ENCODE measurements at regions not wholly inside any gene's neighbourhood (a gene's known extent, or its start where the extent isn't known, plus 50 kb on each side); places are given as distances from the start of the nearest gene placed in this dataset.

DNA sequence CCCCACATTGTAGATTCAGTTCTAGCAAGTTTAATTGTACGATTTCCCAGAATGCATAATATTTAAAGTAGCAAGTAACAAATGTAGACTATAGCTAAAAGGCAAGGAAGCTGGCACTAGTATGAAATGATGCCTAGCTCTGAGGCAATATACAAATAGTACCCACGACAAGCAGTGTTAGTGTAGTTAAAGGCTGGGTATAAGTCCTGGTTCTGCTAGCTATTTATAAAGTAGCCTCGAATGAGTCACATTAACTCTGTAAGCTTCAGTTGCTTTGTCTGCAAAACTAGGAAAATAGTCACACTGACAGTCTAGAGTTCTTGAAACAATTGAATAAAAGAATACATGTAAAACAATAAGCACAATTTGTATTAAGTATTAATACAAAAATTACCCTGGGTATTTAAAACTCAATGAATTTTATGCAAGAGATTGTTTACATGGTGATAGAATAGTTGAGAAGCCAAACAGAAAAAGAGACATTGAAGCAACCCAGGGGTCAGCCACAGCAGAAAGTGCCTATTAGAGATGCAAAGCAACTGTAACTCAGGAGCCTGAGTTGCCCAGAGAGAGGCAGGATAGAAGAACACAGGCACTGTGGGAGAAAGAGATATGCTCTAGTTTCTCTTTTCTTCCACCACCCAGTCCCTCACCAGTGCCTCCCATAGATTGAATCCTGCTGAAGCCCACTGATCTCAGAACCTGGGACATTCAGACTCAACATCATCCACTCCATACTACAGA, 949.0 kb downstream of the C4orf33 start:
- Histone ChIP-seq H3K36me3 (ENCODE audit: control insufficient read depth, insufficient read depth, low read length) (no peaks in the 10 kb centered on the region), H3K9me3 (ENCODE audit: control insufficient read depth, low read length) (no peaks in the 10 kb centered on the region), H3K27ac (ENCODE audit: low read depth, low read length, severe bottlenecking) (peak overlapping the region; percentile 2), H3K4me3 (ENCODE audit: extremely low read depth, insufficient read depth, low read length, poor library complexity, severe bottlenecking) (no peak overlapping the region), H3K4me1 (ENCODE audit: control insufficient read depth, insufficient read depth, low read length, poor library complexity, severe bottlenecking) (no peaks in the 10 kb centered on the region)
- WGBS, 2 experiments (ENCODE audit: insufficient coverage in 2 of 2) = 68 to 90% methylated on average over 2 of the region's 3 CpGs

DNA sequence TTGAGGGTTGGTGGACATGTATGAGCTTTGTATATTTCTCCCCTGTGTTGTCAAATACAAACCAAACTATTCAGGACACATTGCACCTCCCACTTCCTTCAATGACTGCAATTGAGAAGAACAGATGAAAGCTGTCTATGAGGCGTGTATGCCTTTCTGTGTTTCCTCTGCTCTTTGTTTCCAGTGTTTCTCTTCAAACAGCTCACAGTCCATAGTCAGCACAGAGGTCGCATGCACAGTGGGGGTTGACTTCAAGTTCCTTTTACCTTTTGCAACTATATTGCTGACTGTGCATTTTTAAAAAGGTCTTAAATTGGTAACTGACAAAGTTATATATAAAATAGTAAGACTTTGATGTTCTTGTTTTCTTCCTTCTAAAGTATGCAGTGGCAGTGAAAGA, 957.8 kb downstream of the C4orf33 start:
- Histone ChIP-seq H3K9me3 (ENCODE audit: control insufficient read depth, low read length) (peaks cover 5% of the 10 kb centered on the region), H3K27ac (ENCODE audit: low read depth, low read length, severe bottlenecking) (no peak overlapping the region), H3K4me1 (ENCODE audit: control insufficient read depth, insufficient read depth, low read length, poor library complexity, severe bottlenecking) (no peaks in the 10 kb centered on the region), H3K36me3 (ENCODE audit: control insufficient read depth, insufficient read depth, low read length) (no peaks in the 10 kb centered on the region), H3K4me3 (ENCODE audit: extremely low read depth, insufficient read depth, low read length, poor library complexity, severe bottlenecking) (no peak overlapping the region)
- WGBS, 2 experiments (ENCODE audit: insufficient coverage in 2 of 2) = 60 to 78% methylated on average over 1 of the region's 2 CpGs

DNA sequence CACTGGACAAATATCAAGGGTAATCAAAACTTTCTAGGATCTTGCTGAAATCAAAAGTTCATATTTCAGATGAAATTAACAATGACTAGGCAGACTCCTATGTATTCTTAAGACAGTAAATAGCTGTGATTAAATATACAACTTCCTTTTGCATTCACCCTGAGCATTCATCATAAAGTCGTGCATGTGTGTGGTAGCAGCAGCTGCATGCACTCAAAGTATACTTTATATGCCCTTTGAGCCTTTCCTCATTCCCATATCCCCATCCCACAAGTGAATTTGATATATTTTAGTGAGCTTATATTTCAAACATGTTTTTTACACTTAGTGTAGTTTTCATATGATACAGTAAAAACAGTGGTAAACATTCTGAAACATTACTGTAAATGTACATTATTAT, 959.0 kb downstream of the C4orf33 start:
- Histone ChIP-seq H3K9me3 (ENCODE audit: control insufficient read depth, low read length) (peaks cover 5% of the 10 kb centered on the region), H3K36me3 (ENCODE audit: control insufficient read depth, insufficient read depth, low read length) (no peaks in the 10 kb centered on the region), H3K27ac (ENCODE audit: low read depth, low read length, severe bottlenecking) (no peak overlapping the region), H3K4me1 (ENCODE audit: control insufficient read depth, insufficient read depth, low read length, poor library complexity, severe bottlenecking) (no peaks in the 10 kb centered on the region), H3K4me3 (ENCODE audit: extremely low read depth, insufficient read depth, low read length, poor library complexity, severe bottlenecking) (no peak overlapping the region)
- WGBS, 2 experiments (ENCODE audit: insufficient coverage in 2 of 2) = no CpG with 5 or more reads among the region's 1 CpG

DNA sequence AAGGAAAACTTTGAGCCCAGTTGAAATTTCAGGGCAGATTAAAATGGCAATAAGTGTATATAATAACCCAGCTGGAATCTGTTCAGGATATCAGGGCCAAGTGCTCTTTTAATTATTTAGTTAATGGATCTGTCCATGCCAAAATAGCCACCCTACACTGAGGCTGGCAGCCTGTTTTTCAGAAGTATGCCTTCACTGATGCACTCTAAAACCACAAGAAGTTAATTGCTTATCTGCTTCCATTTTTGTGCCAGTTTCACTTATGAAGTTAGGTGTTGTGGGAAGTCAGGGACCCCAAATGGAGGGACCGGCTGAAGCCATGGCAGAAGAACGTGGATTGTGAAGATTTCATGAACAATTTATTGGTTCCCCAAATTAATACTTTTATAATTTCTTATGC, 960.3 kb downstream of the C4orf33 start:
- Histone ChIP-seq H3K36me3 (ENCODE audit: control insufficient read depth, insufficient read depth, low read length) (no peaks in the 10 kb centered on the region), H3K9me3 (ENCODE audit: control insufficient read depth, low read length) (peaks cover 5% of the 10 kb centered on the region), H3K27ac (ENCODE audit: low read depth, low read length, severe bottlenecking) (no peak overlapping the region), H3K4me1 (ENCODE audit: control insufficient read depth, insufficient read depth, low read length, poor library complexity, severe bottlenecking) (no peaks in the 10 kb centered on the region), H3K4me3 (ENCODE audit: extremely low read depth, insufficient read depth, low read length, poor library complexity, severe bottlenecking) (no peak overlapping the region)
- no CpG with 5 or more reads among the region's 2 CpGs for WGBS, 2 experiments (ENCODE audit: insufficient coverage in 2 of 2)

DNA sequence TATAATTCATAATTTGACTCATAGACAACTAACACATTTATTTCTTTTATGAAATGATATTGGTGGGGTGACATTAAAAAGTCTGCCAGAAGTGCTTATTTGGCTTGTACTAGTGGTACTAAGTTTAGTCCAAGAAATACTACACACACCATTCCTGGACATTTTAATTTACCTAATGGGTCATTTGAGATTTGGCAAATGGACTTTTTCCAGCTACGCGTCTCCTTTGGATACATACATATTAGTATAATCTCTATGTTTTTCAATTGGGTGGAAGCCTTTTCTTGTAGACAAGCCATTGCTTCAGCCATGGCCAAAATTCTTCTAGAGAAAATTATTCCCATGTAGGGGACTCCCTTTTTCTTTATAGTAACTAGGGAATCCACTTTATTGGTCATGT, 968.5 kb downstream of the C4orf33 start:
- H3K36me3 ChIP-seq (ENCODE audit: control insufficient read depth, insufficient read depth, low read length) = no peaks in the 10 kb centered on the region

DNA sequence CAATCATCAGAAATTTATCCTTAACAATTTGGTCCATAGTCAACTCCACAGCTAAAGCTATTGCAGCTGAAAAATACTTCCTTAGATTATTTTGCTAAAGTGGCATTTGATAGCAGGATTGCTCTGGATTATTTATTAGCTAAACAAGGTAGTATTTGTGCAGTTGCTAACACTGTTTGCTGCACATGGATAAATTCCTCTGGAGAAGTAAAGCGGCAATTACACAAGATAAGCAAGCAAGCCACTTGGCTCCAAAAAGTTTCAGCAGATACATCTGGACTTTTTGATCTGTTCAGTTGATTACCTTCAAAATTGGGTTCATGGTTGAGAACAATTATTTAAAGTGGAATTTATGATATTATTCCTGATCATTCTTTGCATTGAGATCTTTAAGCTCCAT, 971.5 kb downstream of the C4orf33 start:
- 100% methylated on average over 1 of the region's 1 CpG for WGBS, 2 experiments (ENCODE audit: insufficient coverage in 2 of 2)
- H3K9me3 ChIP-seq (ENCODE audit: control insufficient read depth, low read length) = peaks cover 3% of the 10 kb centered on the region
- no peaks in the 10 kb centered on the region for H3K36me3 ChIP-seq (ENCODE audit: control insufficient read depth, insufficient read depth, low read length)
- H3K27ac ChIP-seq (ENCODE audit: low read depth, low read length, severe bottlenecking) = no peak overlapping the region
- peaks cover 6% of the 10 kb centered on the region for H3K4me1 ChIP-seq (ENCODE audit: control insufficient read depth, insufficient read depth, low read length, poor library complexity, severe bottlenecking)
- H3K4me3 ChIP-seq (ENCODE audit: extremely low read depth, insufficient read depth, low read length, poor library complexity, severe bottlenecking) = no peak overlapping the region

More for the DNA sequence above, 968.5 kb downstream of the C4orf33 start:
- WGBS, 2 experiments (ENCODE audit: insufficient coverage in 2 of 2) = no CpG with 5 or more reads among the region's 2 CpGs
- H3K4me3 ChIP-seq (ENCODE audit: extremely low read depth, insufficient read depth, low read length, poor library complexity, severe bottlenecking) = no peak overlapping the region
- no peaks in the 10 kb centered on the region for H3K4me1 ChIP-seq (ENCODE audit: control insufficient read depth, insufficient read depth, low read length, poor library complexity, severe bottlenecking)
- H3K9me3 ChIP-seq (ENCODE audit: control insufficient read depth, low read length) = no peaks in the 10 kb centered on the region
- H3K27ac ChIP-seq (ENCODE audit: low read depth, low read length, severe bottlenecking) = no peak overlapping the region

DNA sequence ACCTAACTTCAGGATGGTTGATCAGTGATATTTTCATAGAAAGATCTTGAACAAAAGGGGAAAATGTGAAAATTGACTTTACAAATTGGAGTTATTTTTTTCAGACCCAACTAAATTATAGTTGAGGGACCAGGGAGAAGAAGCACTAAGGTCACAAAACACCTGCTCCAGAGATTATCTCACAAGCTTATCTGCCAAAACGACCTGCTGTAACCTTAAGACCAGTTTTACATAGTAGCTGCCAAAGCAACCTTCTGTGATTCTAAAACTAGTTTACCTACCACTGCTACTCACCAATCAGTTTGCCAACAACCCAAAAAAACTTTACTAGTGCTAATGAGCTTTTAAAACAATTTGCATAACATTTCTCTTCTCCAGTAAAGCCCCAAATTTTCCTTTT, 972.1 kb downstream of the C4orf33 start:
- Histone ChIP-seq H3K27ac (ENCODE audit: low read depth, low read length, severe bottlenecking) (no peak overlapping the region), H3K4me1 (ENCODE audit: control insufficient read depth, insufficient read depth, low read length, poor library complexity, severe bottlenecking) (peaks cover 6% of the 10 kb centered on the region), H3K9me3 (ENCODE audit: control insufficient read depth, low read length) (peaks cover 3% of the 10 kb centered on the region), H3K36me3 (ENCODE audit: control insufficient read depth, insufficient read depth, low read length) (no peaks in the 10 kb centered on the region), H3K4me3 (ENCODE audit: extremely low read depth, insufficient read depth, low read length, poor library complexity, severe bottlenecking) (no peak overlapping the region)
- 40 to 63% methylated on average over 1 of the region's 1 CpG for WGBS, 2 experiments (ENCODE audit: insufficient coverage in 2 of 2)

DNA sequence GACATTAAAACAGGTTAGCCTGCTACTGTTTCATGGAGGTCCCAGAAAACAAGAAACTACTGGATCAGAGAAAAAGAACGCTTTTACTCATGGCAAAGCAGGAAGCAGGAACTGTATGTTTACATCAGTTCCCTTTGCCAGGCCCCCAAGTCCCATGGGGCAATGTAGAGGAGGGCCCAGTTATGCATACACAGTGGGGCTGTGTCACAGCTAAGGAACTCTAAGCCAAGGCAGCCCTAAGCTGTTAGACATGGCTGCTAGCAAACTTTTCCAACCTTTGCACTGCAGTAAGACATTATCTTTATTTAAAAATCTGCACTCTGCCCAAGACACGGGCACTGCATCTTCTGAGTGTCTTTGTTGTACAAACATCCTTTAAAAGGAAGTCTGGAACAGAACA, 975.8 kb downstream of the C4orf33 start:
- H3K27ac ChIP-seq (ENCODE audit: low read depth, low read length, severe bottlenecking) = no peak overlapping the region
- H3K9me3 ChIP-seq (ENCODE audit: control insufficient read depth, low read length) = peaks cover 3% of the 10 kb centered on the region
- WGBS, 2 experiments (ENCODE audit: insufficient coverage in 2 of 2) = 94 to 100% methylated on average over 1 to 2 of the region's 2 CpGs
- H3K4me1 ChIP-seq (ENCODE audit: control insufficient read depth, insufficient read depth, low read length, poor library complexity, severe bottlenecking) = peaks cover 6% of the 10 kb centered on the region
- no peaks in the 10 kb centered on the region for H3K36me3 ChIP-seq (ENCODE audit: control insufficient read depth, insufficient read depth, low read length)
- no peak overlapping the region for H3K4me3 ChIP-seq (ENCODE audit: extremely low read depth, insufficient read depth, low read length, poor library complexity, severe bottlenecking)

DNA sequence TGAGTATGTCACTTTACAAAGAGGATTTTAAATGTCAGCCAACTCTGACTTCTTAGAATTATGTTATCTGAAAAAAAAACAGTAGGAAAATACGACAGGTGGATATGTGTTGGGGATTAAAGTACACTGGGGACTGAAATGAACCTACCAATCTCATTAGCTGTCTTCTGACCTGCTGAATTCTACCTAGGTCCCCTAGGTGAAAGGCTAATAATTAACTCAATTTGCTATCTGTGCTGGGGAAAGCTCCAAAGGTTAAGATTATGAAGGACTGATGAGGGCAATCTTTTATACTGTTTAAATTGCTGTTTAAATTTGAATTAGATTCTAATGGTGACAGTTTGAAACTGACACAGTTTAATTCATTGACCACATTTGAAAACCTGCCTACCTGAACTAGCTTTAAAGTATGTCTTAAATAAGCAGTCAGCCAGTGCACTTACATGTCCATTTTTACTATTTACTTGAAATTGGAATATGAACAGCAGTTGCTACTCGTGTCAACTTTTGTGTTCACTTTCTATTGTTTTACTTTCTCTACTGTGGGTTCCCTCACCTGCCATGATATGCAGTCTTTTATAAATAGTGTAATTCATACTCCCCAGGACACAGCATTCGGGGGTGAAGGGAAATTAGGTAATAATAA, 977.3 kb downstream of the C4orf33 start:
- WGBS, 2 experiments (ENCODE audit: insufficient coverage in 2 of 2) = 80% methylated on average over 2 of the region's 3 CpGs; no CpG with 5 or more reads in 1 of the 2 experiments
- Histone ChIP-seq H3K9me3 (ENCODE audit: control insufficient read depth, low read length) (peaks cover 3% of the 10 kb centered on the region), H3K4me3 (ENCODE audit: extremely low read depth, insufficient read depth, low read length, poor library complexity, severe bottlenecking) (no peak overlapping the region), H3K36me3 (ENCODE audit: control insufficient read depth, insufficient read depth, low read length) (no peaks in the 10 kb centered on the region), H3K27ac (ENCODE audit: low read depth, low read length, severe bottlenecking) (no peak overlapping the region), H3K4me1 (ENCODE audit: control insufficient read depth, insufficient read depth, low read length, poor library complexity, severe bottlenecking) (peaks cover 6% of the 10 kb centered on the region)

DNA sequence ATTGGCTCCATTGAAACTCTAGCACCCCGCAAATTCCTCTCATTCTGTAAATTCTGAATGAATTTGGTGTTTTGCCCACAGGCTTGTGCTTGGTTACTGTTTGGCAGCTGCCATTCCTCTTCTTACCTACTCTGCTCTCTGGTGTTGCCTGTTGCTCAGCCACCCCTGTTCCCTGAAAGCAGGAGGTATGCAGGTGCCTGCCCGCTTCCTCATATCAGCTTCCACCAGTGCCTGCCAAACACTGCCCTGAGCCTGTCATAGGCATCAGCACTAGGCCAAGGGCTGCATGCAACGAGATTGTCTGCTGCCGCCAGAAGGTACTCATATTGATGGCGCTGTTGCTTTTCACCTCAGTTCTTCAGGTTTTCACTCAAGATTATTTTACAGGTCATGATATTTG, 978.1 kb downstream of the C4orf33 start:
- Histone ChIP-seq H3K4me1 (ENCODE audit: control insufficient read depth, insufficient read depth, low read length, poor library complexity, severe bottlenecking) (peaks cover 6% of the 10 kb centered on the region), H3K9me3 (ENCODE audit: control insufficient read depth, low read length) (peaks cover 3% of the 10 kb centered on the region), H3K27ac (ENCODE audit: low read depth, low read length, severe bottlenecking) (no peak overlapping the region), H3K36me3 (ENCODE audit: control insufficient read depth, insufficient read depth, low read length) (no peaks in the 10 kb centered on the region), H3K4me3 (ENCODE audit: extremely low read depth, insufficient read depth, low read length, poor library complexity, severe bottlenecking) (no peak overlapping the region)
- 80 to 84% methylated on average over 4 of the region's 5 CpGs for WGBS, 2 experiments (ENCODE audit: insufficient coverage in 2 of 2)

DNA sequence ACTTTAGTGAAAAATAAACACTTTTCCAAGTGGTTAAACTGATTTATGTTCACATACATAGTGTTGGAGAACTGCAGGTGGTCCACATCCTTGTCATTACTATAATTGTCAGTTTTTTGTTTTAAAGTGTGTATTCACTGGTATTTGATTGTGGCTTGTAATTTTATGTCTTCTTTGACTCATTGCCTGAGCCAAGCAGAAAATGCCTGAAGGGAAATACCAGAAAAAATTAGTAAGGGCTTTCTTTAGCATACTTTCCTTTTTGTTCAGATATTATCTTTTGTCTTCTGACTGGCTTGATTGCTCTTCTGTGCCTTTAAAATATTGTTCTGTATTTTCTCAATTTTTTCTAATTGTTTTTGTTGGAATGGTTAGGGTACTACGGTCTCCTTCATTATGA, 981.3 kb downstream of the C4orf33 start:
- no CpG with 5 or more reads among the region's 1 CpG for WGBS, 2 experiments (ENCODE audit: insufficient coverage in 2 of 2)
- H3K4me3 ChIP-seq (ENCODE audit: extremely low read depth, insufficient read depth, low read length, poor library complexity, severe bottlenecking) = no peak overlapping the region

More for the DNA sequence above, 981.3 kb downstream of the C4orf33 start:
- Histone ChIP-seq H3K36me3 (ENCODE audit: control insufficient read depth, insufficient read depth, low read length) (no peaks in the 10 kb centered on the region), H3K9me3 (ENCODE audit: control insufficient read depth, low read length) (no peaks in the 10 kb centered on the region), H3K27ac (ENCODE audit: low read depth, low read length, severe bottlenecking) (no peak overlapping the region), H3K4me1 (ENCODE audit: control insufficient read depth, insufficient read depth, low read length, poor library complexity, severe bottlenecking) (no peaks in the 10 kb centered on the region)
